RWPE1 (cell line): ENCODE measurements at regions not wholly inside any gene's neighbourhood (a gene's known extent, or its start where the extent isn't known, plus 50 kb on each side); places are given as distances from the start of the nearest gene placed in this dataset.

Source experiments
- CTCF ChIA-PET: fragments of 350-600 bp; sonication (Branson Sonifier 250); formaldehyde crosslinking; extraction: SDS; loops from one replicate; lab custom pipeline; 2021; lab: Yijun Ruan, JAX
- POLR2A ChIA-PET: fragments of 400-600 bp; formaldehyde crosslinking; extraction: SDS; loops from one replicate; lab custom pipeline; 2020; ENCODE audit warnings: antibody characterized with exemption; ENCODE audit not compliant: low non-redundant PET; lab: Yijun Ruan, JAX
- DNase-seq: peaks from one replicate; pipeline ENCODE4 v3.0.0; 2012; ENCODE audit warnings: low spot score
- H3K27ac ChIP-seq: fragments of 450-650 bp; 2 replicates; pipeline ENCODE4 v1.5.1; 2017
- TF ChIP-seq, protein P1 (sequence below): fragments of 450-650 bp; conservative IDR thresholded peaks from 2 replicates; pipeline ENCODE4 v1.5.1; 2017; ENCODE audit warnings: low read depth, mild to moderate bottlenecking

DNA sequence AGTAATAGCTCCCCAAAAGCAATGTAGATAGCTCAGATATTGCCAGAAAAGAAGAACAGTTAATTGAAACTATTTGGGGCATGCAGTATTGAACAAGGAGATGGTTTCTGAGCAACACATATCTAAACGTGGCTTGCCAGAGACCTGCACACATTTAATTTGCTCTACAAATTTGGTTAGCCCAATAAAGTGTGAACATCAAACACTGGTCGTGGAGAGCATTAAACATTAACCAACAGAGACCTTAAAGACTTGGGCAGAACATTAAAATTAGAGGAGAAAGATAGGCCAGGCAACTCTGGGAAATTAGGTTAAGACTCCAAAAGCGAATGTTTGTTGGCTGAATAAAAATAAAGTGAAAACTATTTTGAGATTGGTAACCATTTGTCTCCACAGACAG, 61.6 kb upstream of the ARID5B start:
- no peak for DNase-seq
- TF ChIP-seq, protein P1, sequence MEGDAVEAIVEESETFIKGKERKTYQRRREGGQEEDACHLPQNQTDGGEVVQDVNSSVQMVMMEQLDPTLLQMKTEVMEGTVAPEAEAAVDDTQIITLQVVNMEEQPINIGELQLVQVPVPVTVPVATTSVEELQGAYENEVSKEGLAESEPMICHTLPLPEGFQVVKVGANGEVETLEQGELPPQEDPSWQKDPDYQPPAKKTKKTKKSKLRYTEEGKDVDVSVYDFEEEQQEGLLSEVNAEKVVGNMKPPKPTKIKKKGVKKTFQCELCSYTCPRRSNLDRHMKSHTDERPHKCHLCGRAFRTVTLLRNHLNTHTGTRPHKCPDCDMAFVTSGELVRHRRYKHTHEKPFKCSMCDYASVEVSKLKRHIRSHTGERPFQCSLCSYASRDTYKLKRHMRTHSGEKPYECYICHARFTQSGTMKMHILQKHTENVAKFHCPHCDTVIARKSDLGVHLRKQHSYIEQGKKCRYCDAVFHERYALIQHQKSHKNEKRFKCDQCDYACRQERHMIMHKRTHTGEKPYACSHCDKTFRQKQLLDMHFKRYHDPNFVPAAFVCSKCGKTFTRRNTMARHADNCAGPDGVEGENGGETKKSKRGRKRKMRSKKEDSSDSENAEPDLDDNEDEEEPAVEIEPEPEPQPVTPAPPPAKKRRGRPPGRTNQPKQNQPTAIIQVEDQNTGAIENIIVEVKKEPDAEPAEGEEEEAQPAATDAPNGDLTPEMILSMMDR, result no peak
- ChIA-PET CTCF (no interaction called here), POLR2A (no interaction called here)
- no peak overlapping the region for H3K27ac ChIP-seq

DNA sequence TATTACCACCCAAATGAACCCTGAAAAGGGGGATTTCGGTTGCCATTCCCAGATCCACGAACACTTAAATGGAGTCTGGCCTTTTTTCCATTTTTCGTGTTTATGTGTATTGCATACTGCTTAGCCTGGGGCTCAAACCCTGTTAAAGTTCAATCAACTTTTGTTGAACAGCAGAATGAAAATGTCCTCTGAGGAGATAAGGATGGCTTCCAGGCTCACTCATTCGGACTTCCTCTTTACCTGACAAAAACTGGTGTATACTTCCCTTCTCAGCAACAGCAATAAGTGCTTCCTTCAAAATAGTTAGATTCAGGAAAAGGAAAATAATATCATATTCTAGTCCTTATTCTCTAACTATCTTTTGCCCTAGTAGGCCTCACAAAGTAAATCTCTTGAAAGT, 61.1 kb upstream of the ARID5B start:
- TF ChIP-seq, protein P1, result no peak
- ChIA-PET CTCF (no interaction called here), POLR2A (no interaction called here)
- no peak overlapping the region for H3K27ac ChIP-seq
- no peak for DNase-seq

DNA sequence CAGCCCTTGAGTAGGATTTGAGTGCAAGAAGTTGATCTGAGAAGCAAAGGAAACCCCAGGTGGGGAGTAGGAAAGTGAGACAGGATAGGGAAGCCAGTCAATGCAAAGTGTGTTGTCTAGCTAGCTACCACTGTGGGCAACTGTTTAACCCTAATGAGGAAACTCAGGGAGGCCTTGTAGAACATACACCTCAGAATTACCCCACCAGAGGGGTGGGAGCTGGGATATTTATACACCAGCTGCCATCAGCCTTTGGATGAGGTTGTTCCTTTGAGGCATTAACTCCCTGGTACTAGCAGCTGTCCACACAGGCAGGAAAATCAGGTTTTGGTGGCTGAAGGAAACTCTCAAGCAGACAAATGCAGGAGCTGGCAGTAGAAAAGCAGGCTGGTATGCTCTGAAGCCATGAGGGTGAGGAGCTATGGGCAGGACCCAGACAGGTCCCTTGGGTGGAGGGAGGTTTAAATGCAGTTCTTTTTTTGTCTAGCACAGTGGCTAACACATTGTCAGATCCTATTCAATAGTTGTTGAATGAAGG, 60.1 kb upstream of the ARID5B start:
- no peak overlapping the region for H3K27ac ChIP-seq
- CTCF ChIA-PET, result interaction anchor here (0.6 kb wide), 1 partner anchor 1284 kb away, joined by 3 read pairs; no protein-coding TSS in a partner anchor
- TF ChIP-seq, protein P1, result no peak
- POLR2A ChIA-PET, result no interaction called here
- no peak for DNase-seq

DNA sequence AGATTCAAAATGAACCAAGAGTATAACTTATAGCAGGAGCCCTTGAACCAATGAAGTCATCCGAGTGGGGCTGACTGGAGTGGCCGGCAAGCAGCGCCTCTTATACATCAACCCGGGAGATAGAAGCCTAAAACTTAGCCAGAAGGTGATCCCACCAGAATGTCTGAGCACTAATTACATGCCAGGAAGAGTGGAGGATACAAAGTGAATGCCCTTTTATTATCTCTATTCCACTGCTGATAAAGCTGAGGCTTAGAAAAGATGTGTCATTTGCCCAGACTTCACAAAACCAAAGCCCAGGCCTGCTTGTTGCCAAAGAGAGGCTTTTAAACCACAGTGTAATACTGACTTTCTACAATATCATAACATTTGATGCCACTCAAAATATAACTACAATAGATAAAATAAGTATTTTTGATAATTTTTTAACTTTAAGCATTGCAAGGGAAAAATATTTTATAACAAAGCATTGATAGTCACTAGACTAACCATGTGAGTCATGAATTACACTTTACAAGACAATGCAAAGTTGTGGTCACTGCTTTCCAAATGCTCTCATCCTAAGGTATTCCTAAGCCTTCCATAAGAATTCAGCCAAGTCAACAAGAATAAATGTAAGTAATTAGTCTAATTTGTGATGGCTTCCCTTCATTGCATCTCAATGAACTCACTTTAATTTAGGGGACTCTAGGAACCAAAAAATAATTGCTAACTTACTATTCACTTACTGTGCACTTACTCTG, 58.6 kb upstream of the ARID5B start:
- CTCF ChIA-PET, result interaction anchor here (0.7 kb wide), 1 partner anchor 236 kb away, joined by 3 read pairs; no protein-coding TSS in a partner anchor

DNA sequence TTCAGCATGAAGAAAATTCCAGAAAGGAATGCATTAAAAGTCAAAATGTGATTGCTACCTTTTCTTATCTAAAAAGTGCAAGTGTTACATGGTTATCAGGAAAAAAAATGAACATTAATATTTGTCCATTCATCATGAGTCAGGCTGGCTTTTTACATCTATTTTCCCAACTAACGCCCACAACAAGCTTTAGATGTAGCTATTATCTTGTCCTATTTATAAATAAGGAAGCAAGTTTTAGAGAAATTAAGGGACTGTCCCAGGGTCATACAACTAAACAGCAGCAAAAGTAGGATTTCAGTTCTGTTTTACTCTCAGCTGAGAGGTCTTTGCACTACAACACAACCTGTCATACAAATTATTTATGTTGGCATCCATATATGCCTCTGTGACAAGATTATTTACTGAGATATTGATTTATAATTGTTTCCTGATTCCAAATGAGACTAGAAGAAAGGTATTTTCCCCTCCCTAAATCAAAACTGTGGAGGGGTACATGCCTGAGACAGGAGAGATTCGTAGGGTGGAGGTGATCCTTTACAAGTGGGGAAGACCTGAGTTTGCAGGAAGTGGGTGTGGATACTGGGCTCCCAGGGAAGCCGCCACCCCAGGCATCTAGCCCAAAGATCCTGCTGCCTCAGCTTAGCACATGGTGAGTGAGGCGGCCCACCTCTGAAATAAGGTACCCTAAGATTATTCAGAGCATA, 57.2 kb upstream of the ARID5B start:
- ChIA-PET POLR2A (no interaction called here), CTCF (no interaction called here)
- H3K27ac ChIP-seq, result no peak overlapping the region
- TF ChIP-seq, protein P1, result no peak
- no peak for DNase-seq

More for the DNA sequence above, 58.6 kb upstream of the ARID5B start:
- POLR2A ChIA-PET, result no interaction called here
- peak; percentile 38 for DNase-seq
- TF ChIP-seq, protein P1, result no peak
- no peak overlapping the region for H3K27ac ChIP-seq

DNA sequence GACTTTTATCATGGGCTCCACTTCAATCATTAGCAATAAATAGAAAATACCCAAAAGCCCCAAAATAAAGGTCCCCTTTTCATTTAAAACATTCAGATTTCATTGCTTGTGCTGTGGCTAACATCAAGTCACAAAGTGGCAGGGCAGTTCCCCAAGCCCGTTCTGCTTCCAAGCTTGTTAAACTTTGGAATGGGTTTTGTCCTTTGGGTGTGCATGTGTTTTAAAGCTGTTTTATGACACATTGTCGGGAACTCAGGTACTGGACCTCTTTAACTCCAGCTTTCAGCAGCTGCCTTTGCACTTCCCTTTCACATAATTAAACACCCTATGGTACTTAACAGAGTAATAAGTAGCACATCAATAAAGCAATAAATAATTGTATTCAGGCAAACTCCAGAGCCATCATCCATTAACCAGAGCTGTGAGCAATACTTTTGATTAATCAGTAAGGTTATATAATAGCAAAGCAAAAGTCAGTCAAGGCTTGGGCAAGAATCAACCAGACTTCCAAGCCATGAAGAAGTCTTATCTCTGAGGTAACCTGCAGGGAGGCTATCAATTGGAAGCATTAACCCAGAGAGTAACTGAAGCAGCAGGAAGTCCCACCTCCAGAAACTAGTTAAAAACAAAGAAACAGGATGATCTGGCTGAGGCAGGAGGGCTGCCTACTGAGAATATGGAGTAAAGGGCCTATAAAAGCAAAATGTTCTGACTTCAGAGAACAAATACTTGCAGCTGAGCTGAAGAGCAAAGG, 56.1 kb upstream of the ARID5B start:
- POLR2A ChIA-PET, result no interaction called here
- TF ChIP-seq, protein P1, result no peak
- DNase-seq, result no peak
- CTCF ChIA-PET, result no interaction called here
- H3K27ac ChIP-seq, result no peak overlapping the region
